Kidney glomerular epithelial cell (primary cell): ENCODE measurements at regions not wholly inside any gene's neighbourhood (a gene's known extent, or its start where the extent isn't known, plus 50 kb on each side); places are given as distances from the start of the nearest gene placed in this dataset.
A peak's percentile ranks its signal among the peaks of the same experiment; 100 is the strongest.
"Not testable (repeated sequence)": the region's sequence is repeated elsewhere in the genome, so short reads cannot be mapped to it uniquely, and the experiment has no call there.

Experiments
- DNase-seq: peaks from one replicate; lab custom pipeline; 2025; lab: John Stamatoyannopoulos, UW

- DNase-seq, result no peak
Observed at GRCh38 chr4:64216741-64217140, 192.5 kb downstream of the TECRL start.

- DNase-seq, result no peak
Observed at GRCh38 chr4:64205376-64205775, 203.9 kb downstream of the TECRL start.

GRCh38 chr4:64200001-64200555 lies 209.2 kb downstream of the TECRL start:
- no peak for DNase-seq

DNA sequence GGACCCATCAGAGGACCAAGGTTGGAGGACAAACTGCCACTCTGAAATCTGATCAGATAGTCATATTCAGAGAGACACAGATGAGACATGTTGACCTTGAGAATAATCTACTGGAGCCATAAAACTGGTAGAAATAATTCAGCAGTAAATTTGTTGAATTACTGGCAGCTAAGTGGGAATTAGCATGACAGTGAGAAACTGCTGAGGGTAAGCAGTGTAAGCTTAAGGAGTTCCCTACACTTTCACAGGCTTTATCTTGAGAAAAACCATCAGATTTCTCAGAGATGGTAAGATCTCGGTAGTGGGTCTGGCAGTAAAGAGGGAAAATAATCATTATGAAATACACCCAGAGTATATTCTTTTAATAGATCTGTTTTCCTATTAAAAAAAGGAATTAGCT lies 213.7 kb downstream of the TECRL start:
- no peak for DNase-seq

DNA sequence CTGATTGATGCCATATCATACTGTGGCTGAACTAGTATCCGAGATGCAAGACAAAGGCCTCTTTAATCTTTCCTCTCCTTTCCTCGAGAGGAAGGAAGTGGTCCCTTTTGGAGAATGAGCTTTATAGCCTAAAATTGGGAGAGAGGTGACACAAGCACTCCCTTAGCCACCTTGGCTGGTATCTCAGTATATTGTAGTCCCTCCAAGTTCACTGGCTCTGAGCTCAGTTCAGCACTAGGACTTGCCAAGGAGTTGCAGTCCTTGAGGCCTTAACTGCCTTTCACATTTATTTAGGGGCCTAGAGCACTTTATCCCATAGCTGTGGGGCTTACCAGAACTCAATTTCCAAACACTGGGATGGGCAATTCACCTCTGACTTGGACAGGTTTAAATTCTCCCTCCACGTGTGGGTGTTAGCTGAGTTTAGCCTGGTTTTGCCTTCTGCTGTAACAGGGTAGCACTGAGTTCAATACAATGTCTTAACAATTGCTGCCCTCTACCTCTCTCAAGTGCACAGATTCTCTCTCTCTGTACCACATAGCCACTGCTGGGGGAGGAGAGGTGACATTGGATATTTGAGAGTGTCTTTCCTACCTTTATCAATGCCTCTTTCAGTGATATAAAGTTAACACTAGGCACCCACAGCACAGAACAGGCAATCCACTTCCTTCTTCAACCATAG lies 216.4 kb downstream of the TECRL start:
- no peak for DNase-seq

DNA sequence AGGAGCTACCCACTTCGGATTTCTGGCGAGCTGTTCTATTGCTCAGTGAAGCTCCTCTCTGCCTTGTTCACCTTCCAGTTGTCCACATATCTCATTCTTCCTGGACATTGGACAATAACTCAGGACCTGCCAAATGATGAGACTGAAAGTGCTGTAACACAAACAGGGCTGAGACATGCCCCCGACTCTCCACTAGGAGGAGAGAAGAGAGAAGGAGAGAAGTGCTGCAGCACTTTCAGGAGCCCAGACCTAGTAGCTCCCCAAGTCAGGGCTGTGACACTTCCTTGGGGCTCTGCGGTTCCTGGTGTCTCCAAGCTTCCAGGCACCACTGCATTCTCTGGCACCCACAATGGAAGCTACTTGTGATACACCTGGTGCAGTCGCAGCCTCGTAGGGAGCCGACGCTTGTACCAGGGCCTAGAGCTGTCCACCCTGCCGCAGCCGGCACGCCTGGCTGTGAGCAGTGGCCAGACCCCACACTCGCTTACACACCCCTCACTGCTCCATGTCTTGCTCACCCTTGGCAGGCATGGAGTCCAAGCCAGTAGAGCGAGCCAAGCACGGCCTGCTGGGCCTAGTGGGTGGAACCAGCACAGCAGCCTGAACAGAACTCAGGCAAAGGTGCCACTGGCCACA lies 234.9 kb downstream of the TECRL start:
- no peak for DNase-seq

GRCh38 chr4:64166365-64166764 lies 242.9 kb downstream of the TECRL start:
- no peak for DNase-seq

DNA sequence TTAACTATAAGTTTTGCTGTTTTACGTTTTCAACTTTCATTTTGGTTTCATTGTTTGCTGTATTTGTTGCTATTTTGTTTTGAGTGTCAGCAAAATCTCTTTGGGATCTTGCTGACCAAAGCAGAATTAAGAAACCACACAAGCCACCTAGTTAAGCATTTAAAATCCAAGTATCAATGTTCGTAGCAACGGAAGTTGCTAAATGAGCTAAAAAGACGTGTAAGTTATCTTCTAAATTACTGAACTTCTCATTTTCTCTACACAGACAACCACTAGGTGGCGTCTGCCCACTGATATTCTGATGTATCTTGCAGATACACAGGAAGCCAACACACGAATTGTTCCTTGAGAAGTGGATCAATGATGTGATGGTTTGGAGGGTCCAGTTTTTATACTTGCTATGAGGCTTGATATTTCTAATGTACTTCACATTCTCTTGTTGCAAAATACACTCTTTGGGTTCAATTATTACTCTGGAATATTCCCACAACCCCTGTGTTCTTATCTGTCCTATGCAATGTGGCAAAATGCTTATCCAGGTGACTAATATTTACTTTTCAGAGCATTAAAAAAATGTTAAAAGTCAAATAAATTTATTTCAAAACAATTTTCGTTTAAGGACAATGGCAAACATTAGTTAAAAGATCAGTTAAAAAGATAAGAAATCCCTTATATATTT lies 250.5 kb downstream of the TECRL start:
- peak; percentile 33 for DNase-seq

GRCh38 chr4:64157397-64157796 lies 251.9 kb downstream of the TECRL start:
- DNase-seq, result no peak

DNA sequence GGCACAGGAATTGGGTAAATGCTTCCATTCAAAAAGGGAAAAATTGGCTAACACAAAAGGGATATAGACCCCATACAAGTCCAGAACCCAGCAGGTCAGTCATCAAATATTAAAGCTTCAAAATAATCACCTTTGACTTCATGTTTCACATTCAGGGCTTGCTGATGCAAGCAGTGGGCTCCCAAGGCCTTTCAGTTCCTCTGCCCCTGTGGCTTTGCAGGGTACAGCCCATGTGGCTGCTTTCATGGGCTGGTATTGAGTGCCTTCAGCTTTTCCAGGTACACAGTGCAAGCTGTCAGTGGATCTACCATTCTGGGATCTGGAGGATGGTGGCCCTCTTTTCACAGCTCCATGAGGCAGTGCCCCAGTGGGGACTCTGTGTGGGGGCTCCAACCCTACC lies 253.0 kb downstream of the TECRL start:
- no peak for DNase-seq

- no peak for DNase-seq
Observed at GRCh38 chr4:64146030-64146429, 263.2 kb downstream of the TECRL start.

- no peak for DNase-seq
Observed at GRCh38 chr4:64144994-64145393, 264.3 kb downstream of the TECRL start.

GRCh38 chr4:64130907-64131306 lies 278.3 kb downstream of the TECRL start:
- DNase-seq, result no peak

- no peak for DNase-seq
Observed at GRCh38 chr4:64125354-64125753, 283.9 kb downstream of the TECRL start.

GRCh38 chr4:64121803-64122202 lies 287.4 kb downstream of the TECRL start:
- no peak for DNase-seq

- no peak for DNase-seq
Observed at GRCh38 chr4:64105903-64106302, 303.3 kb downstream of the TECRL start.

GRCh38 chr4:64095398-64095797 lies 313.9 kb downstream of the TECRL start:
- no peak for DNase-seq

GRCh38 chr4:64079316-64079715 lies 329.9 kb downstream of the TECRL start:
- peak; percentile 5 for DNase-seq

GRCh38 chr4:64068096-64068495 lies 341.2 kb downstream of the TECRL start:
- DNase-seq, result no peak

- no peak for DNase-seq
Observed at GRCh38 chr4:64062991-64063390, 346.3 kb downstream of the TECRL start.

- not testable (repeated sequence) for DNase-seq
Observed at GRCh38 chr4:64037033-64037432, 372.2 kb downstream of the TECRL start.

DNA sequence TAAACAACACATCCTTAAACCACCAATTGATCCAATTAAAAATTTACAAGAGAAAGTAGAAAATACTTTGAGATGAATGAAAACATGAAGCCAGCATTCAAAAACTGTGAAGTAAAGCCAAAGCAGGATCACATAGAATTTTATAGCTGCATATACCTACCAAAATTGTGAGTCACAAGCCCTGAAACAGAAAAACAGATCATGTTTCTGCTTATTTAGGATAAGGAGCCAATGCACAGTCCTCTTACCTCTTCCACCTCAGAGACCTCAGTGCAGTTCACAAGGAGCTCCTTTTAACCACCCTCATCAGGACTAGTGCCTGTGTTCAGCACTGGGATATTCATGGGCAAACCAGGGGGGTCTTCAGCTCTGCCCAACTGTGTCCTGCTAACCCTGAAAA lies 386.7 kb downstream of the TECRL start:
- DNase-seq, result no peak

DNA sequence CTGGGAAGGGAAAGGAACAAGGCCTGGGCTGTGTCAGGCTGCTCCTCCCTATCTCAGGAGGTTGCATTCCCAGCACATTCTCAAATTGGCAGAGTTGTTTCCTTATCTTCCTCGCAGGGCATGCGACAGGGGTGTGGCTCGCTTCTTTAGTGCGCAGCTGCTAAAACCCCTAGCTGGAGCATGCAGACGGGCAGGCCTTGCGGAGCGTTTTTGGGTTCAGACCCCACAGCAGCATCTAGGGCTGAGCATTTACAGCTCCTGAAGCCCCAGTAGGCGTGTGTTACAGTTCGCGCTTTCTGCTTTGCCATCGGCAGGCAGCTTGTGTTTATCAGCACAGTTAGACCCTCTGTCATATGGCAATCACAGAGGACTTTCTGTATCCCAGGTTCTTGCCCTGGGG lies 392.4 kb downstream of the TECRL start:
- DNase-seq, result no peak
